ENCODE measurements at regions not wholly inside any gene's neighbourhood (a gene's known extent, or its start where the extent isn't known, plus 50 kb on each side); places are given as distances from the start of the nearest gene placed in this dataset.

DNA sequence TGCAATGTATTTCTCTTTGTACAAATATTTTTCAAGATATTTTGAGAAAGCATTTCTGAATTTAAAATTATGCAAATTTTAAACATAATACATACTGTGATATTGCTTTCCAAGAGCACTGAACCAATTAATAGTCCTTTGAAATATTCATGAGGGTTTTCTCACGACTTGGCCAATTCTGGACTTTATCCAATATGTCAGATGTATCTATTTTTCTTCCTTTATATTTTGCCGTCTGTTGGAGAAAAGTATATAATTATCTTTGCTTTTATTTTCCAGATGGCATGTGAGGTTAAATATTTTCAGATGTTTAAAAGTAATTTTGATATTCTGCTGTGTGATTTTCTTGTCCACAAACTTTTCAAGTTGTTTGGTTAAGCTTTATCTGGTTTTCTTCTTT lies 378.9 kb downstream of the SLCO4C1 start (continued):
- TF ChIP-seq, protein P1, sequence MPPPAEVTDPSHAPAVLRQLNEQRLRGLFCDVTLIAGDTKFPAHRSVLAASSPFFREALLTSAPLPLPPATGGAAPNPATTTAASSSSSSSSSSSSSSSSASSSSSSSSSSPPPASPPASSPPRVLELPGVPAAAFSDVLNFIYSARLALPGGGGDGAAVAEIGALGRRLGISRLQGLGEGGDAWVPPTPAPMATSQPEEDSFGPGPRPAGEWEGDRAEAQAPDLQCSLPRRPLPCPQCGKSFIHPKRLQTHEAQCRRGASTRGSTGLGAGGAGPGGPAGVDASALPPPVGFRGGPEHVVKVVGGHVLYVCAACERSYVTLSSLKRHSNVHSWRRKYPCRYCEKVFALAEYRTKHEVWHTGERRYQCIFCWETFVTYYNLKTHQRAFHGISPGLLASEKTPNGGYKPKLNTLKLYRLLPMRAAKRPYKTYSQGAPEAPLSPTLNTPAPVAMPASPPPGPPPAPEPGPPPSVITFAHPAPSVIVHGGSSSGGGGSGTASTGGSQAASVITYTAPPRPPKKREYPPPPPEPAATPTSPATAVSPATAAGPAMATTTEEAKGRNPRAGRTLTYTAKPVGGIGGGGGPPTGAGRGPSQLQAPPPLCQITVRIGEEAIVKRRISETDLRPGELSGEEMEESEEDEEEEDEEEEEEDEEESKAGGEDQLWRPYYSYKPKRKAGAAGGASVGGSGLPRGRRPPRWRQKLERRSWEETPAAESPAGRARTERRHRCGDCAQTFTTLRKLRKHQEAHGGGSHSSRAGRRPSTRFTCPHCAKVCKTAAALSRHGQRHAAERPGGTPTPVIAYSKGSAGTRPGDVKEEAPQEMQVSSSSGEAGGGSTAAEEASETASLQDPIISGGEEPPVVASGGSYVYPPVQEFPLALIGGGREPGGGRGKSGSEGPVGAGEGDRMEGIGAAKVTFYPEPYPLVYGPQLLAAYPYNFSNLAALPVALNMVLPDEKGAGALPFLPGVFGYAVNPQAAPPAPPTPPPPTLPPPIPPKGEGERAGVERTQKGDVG (CRISPR knock-in tag; IDR thresholded peaks at IDR 0.05; ENCODE audit: borderline replicate concordance): no peak

DNA sequence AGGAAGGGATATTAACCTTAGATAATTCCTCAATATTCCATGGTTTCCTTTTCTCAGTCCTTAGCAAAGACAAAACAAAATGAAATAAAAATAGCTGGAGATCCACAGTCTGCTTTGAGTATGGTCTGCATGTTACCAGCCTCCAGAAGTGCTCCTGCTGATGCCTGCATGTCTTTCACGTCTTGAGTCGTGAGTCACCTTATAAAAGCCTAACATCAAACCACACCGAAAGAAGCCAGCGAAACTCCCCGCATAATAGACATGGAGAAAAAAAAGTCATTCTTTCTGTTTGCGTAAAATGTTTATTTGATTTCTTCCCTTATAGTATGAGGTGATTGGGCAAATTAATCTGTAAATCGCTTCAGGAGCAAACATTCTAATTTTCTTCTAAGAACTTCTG lies 380.5 kb downstream of the SLCO4C1 start:
- Histone ChIP-seq H3K4me1 (ENCODE audit: insufficient read depth, low read length) (no peaks in the 10 kb centered on the region), H3K4me2 (ENCODE audit: low read depth, low read length) (no peak overlapping the region), H3K9ac (ENCODE audit: insufficient read depth, low read depth, low read length) (no peak overlapping the region), H3K79me2 (ENCODE audit: insufficient read depth, low read length) (no peaks in the 10 kb centered on the region), H2AFZ (ENCODE audit: low read length) (no peak overlapping the region), H3K4me3 (replicated peaks in 1 of 3; ENCODE audit: insufficient read depth in 1 of 3, low read depth in 2 of 3, low read length in 3 of 3) (no peak overlapping the region), H4K20me1 (ENCODE audit: insufficient read depth, low read length) (no peaks in the 10 kb centered on the region), H3K9me3 (ENCODE audit: low read length) (no peaks in the 10 kb centered on the region), H3K27me3 (ENCODE audit: control insufficient read depth in 1 of 2, insufficient read depth in 2 of 2, low read length in 2 of 2) (no peaks in the 10 kb centered on the region), H3K27ac (ENCODE audit: extremely low read length, insufficient read depth, low read length) (no peak overlapping the region), H3K36me3 (replicated peaks in 1 of 2; ENCODE audit: control insufficient read depth in 1 of 2, insufficient read depth in 2 of 2, low read length in 2 of 2) (no peaks in the 10 kb centered on the region)
- POLR2A ChIA-PET: no interaction called here
- FAIRE-seq (no peak), ATAC-seq (no peak), DNase-seq (ENCODE audit: low spot score) (no peak)
- 18% methylated on average over 7 of the region's 7 CpGs for WGBS (ENCODE audit: low lambda C conversion rate)
- in situ Hi-C loops (cut with HindIII; ENCODE audit: extremely low pct_ligation_motif_present, low pct_unique_long_range_greater_than_20kb) (no loop called here), intact Hi-C loops (cut with micrococcal nuclease; ENCODE audit: unreplicated experiment) (no loop called here)
- CTCF ChIA-PET (ENCODE audit: low intra/inter-chr PET ratio, low total read pairs): no interaction called here
- BruUV-seq (replicated peaks): no TSS peak
- TF ChIP-seq PITX1 (CRISPR knock-in tag; IDR thresholded peaks at IDR 0.05) (no peak), ZNF879 (CRISPR knock-in tag; IDR thresholded peaks at IDR 0.05) (no peak), ZNF614 (CRISPR knock-in tag; IDR thresholded peaks at IDR 0.05; ENCODE audit: borderline replicate concordance) (no peak), MTF1 (CRISPR knock-in tag; IDR thresholded peaks at IDR 0.05) (no peak), ZFP82 (CRISPR knock-in tag; IDR thresholded peaks at IDR 0.05; ENCODE audit: borderline replicate concordance) (no peak), AKAP8 (CRISPR knock-in tag; IDR thresholded peaks at IDR 0.05) (no peak), CEBPG (CRISPR knock-in tag; IDR thresholded peaks at IDR 0.05) (no peak), ZSCAN20 (CRISPR knock-in tag; IDR thresholded peaks at IDR 0.05; ENCODE audit: borderline replicate concordance) (no peak), SATB2 (CRISPR knock-in tag; IDR thresholded peaks at IDR 0.05) (no peak), ZNF589 (CRISPR knock-in tag; conservative IDR thresholded peaks at IDR 0.05) (no peak)
- TF ChIP-seq, protein P2, sequence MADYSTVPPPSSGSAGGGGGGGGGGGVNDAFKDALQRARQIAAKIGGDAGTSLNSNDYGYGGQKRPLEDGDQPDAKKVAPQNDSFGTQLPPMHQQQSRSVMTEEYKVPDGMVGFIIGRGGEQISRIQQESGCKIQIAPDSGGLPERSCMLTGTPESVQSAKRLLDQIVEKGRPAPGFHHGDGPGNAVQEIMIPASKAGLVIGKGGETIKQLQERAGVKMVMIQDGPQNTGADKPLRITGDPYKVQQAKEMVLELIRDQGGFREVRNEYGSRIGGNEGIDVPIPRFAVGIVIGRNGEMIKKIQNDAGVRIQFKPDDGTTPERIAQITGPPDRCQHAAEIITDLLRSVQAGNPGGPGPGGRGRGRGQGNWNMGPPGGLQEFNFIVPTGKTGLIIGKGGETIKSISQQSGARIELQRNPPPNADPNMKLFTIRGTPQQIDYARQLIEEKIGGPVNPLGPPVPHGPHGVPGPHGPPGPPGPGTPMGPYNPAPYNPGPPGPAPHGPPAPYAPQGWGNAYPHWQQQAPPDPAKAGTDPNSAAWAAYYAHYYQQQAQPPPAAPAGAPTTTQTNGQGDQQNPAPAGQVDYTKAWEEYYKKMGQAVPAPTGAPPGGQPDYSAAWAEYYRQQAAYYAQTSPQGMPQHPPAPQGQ (CRISPR knock-in tag; IDR thresholded peaks at IDR 0.05; ENCODE audit: borderline replicate concordance): no peak
- TF ChIP-seq, protein P3, sequence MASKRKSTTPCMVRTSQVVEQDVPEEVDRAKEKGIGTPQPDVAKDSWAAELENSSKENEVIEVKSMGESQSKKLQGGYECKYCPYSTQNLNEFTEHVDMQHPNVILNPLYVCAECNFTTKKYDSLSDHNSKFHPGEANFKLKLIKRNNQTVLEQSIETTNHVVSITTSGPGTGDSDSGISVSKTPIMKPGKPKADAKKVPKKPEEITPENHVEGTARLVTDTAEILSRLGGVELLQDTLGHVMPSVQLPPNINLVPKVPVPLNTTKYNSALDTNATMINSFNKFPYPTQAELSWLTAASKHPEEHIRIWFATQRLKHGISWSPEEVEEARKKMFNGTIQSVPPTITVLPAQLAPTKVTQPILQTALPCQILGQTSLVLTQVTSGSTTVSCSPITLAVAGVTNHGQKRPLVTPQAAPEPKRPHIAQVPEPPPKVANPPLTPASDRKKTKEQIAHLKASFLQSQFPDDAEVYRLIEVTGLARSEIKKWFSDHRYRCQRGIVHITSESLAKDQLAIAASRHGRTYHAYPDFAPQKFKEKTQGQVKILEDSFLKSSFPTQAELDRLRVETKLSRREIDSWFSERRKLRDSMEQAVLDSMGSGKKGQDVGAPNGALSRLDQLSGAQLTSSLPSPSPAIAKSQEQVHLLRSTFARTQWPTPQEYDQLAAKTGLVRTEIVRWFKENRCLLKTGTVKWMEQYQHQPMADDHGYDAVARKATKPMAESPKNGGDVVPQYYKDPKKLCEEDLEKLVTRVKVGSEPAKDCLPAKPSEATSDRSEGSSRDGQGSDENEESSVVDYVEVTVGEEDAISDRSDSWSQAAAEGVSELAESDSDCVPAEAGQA (IDR thresholded peaks at IDR 0.05; ENCODE audit: low read depth): no peak
- TF ChIP-seq, protein P3 (CRISPR knock-in tag; IDR thresholded peaks at IDR 0.05; ENCODE audit: borderline replicate concordance): no peak
